ENCODE measurements at regions not wholly inside any gene's neighbourhood (a gene's known extent, or its start where the extent isn't known, plus 50 kb on each side); places are given as distances from the start of the nearest gene placed in this dataset.

- TF ChIP-seq CTCF (conservative IDR thresholded peaks at IDR 0.05; ENCODE audit: low read depth, low read length) (no peak), EZH2phosphoT487 (IDR thresholded peaks at IDR 0.05; ENCODE audit: borderline replicate concordance, low read length) (no peak), EZH2 (IDR thresholded peaks at IDR 0.05; ENCODE audit: low read length, unreplicated experiment) (no peak)
These were observed 246.2 kb upstream of the DAB2 start for GRCh38 chr5:39670955-39671354.
